ENCODE measurements at regions not wholly inside any gene's neighbourhood (a gene's known extent, or its start where the extent isn't known, plus 50 kb on each side); places are given as distances from the start of the nearest gene placed in this dataset.

DNA sequence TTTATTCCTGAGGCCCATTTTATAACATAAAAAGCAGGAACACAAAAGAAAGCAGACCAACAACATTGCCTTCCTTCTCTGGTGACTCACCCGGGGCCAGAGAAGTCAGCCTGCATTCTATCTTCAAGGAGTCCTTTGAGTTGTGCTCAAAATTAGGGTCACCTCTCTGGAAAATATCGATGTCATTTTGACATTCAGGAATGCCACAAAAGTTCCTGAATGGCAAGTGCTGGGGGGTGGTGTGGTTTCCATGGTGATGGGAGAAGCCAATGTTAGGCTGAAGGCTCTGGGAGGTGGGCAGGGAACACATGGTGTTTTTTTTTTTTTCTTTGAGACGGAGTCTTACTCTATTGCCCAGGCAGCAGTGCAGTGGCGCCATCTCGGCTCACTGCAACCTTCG, 159.6 kb downstream of the HAPSTR1 start:
- Histone ChIP-seq H3K27me3 (ENCODE audit: control insufficient read depth in 4 of 4, insufficient read depth in 4 of 4, low read length in 3 of 4) (no peaks in the 10 kb centered on the region), H3K27ac (ENCODE audit: low read depth in 1 of 2, low read length in 2 of 2) (no peak overlapping the region), H3K9ac (ENCODE audit: low read depth in 1 of 2, low read length in 2 of 2) (no peak overlapping the region), H3K4me1 (ENCODE audit: control insufficient read depth in 4 of 4, insufficient read depth in 4 of 4, low read length in 3 of 4) (no peaks in the 10 kb centered on the region), H3K4me3 (ENCODE audit: low read depth in 1 of 3, low read length in 3 of 3) (no peak overlapping the region), H3K36me3 (ENCODE audit: control insufficient read depth in 4 of 4, insufficient read depth in 3 of 4, low read depth in 1 of 4, low read length in 3 of 4) (no peaks in the 10 kb centered on the region), H3K9me3 (ENCODE audit: control insufficient read depth in 4 of 4, low read length in 3 of 4) (no peaks in the 10 kb centered on the region)
- DNase-seq (ENCODE audit: low spot score): no peak
- 94% methylated on average over 6 of the region's 6 CpGs for WGBS
- TF ChIP-seq RXRA (IDR thresholded peaks at IDR 0.05) (no peak), JUND (IDR thresholded peaks at IDR 0.05) (no peak), GABPA (IDR thresholded peaks at IDR 0.05 in 1 of 2, conservative IDR thresholded peaks at IDR 0.05 in 1 of 2) (no peak), YY1 (IDR thresholded peaks at IDR 0.05) (no peak), SP1 (IDR thresholded peaks at IDR 0.05) (no peak), RAD21 (IDR thresholded peaks at IDR 0.05) (no peak), FOXA1 (IDR thresholded peaks at IDR 0.05) (no peak), EGR1 (IDR thresholded peaks at IDR 0.05; ENCODE audit: low read depth in 2 of 2) (no peak), HNF4G (IDR thresholded peaks at IDR 0.05) (no peak), FOXA2 (IDR thresholded peaks at IDR 0.05) (no peak)
- TF ChIP-seq, protein P1, sequence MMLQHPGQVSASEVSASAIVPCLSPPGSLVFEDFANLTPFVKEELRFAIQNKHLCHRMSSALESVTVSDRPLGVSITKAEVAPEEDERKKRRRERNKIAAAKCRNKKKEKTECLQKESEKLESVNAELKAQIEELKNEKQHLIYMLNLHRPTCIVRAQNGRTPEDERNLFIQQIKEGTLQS (IDR thresholded peaks at IDR 0.05): no peak
- TF ChIP-seq, protein P2, sequence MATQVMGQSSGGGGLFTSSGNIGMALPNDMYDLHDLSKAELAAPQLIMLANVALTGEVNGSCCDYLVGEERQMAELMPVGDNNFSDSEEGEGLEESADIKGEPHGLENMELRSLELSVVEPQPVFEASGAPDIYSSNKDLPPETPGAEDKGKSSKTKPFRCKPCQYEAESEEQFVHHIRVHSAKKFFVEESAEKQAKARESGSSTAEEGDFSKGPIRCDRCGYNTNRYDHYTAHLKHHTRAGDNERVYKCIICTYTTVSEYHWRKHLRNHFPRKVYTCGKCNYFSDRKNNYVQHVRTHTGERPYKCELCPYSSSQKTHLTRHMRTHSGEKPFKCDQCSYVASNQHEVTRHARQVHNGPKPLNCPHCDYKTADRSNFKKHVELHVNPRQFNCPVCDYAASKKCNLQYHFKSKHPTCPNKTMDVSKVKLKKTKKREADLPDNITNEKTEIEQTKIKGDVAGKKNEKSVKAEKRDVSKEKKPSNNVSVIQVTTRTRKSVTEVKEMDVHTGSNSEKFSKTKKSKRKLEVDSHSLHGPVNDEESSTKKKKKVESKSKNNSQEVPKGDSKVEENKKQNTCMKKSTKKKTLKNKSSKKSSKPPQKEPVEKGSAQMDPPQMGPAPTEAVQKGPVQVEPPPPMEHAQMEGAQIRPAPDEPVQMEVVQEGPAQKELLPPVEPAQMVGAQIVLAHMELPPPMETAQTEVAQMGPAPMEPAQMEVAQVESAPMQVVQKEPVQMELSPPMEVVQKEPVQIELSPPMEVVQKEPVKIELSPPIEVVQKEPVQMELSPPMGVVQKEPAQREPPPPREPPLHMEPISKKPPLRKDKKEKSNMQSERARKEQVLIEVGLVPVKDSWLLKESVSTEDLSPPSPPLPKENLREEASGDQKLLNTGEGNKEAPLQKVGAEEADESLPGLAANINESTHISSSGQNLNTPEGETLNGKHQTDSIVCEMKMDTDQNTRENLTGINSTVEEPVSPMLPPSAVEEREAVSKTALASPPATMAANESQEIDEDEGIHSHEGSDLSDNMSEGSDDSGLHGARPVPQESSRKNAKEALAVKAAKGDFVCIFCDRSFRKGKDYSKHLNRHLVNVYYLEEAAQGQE (IDR thresholded peaks at IDR 0.05): no peak
- TF ChIP-seq, protein P3, sequence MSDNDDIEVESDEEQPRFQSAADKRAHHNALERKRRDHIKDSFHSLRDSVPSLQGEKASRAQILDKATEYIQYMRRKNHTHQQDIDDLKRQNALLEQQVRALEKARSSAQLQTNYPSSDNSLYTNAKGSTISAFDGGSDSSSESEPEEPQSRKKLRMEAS (IDR thresholded peaks at IDR 0.05): no peak
- TF ChIP-seq, protein P4, sequence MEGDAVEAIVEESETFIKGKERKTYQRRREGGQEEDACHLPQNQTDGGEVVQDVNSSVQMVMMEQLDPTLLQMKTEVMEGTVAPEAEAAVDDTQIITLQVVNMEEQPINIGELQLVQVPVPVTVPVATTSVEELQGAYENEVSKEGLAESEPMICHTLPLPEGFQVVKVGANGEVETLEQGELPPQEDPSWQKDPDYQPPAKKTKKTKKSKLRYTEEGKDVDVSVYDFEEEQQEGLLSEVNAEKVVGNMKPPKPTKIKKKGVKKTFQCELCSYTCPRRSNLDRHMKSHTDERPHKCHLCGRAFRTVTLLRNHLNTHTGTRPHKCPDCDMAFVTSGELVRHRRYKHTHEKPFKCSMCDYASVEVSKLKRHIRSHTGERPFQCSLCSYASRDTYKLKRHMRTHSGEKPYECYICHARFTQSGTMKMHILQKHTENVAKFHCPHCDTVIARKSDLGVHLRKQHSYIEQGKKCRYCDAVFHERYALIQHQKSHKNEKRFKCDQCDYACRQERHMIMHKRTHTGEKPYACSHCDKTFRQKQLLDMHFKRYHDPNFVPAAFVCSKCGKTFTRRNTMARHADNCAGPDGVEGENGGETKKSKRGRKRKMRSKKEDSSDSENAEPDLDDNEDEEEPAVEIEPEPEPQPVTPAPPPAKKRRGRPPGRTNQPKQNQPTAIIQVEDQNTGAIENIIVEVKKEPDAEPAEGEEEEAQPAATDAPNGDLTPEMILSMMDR (IDR thresholded peaks at IDR 0.05; ENCODE audit: low read depth, low read length, missing input control): no peak
- TF ChIP-seq, protein P5, sequence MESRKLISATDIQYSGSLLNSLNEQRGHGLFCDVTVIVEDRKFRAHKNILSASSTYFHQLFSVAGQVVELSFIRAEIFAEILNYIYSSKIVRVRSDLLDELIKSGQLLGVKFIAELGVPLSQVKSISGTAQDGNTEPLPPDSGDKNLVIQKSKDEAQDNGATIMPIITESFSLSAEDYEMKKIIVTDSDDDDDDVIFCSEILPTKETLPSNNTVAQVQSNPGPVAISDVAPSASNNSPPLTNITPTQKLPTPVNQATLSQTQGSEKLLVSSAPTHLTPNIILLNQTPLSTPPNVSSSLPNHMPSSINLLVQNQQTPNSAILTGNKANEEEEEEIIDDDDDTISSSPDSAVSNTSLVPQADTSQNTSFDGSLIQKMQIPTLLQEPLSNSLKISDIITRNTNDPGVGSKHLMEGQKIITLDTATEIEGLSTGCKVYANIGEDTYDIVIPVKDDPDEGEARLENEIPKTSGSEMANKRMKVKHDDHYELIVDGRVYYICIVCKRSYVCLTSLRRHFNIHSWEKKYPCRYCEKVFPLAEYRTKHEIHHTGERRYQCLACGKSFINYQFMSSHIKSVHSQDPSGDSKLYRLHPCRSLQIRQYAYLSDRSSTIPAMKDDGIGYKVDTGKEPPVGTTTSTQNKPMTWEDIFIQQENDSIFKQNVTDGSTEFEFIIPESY (IDR thresholded peaks at IDR 0.05): no peak

DNA sequence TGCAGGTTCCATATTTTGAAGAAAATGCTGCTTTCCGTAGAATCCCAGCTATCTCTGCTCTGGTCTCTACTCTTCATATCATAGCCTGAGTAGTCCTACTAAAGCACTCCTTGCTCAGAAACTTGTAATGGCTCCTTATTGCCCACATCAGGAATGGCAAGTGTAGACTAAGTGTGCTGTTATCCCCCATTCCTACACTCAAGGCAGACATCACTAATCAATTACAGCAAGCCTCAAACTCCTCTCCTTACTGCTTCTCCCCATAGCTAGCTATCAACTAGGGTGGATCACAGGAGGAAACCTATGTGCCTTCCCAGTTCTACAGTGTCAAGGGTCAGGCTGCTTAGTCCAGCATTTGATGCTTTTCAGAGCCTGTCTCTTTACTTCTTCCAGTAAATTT, 163.4 kb downstream of the HAPSTR1 start:
- H3K4me3 ChIP-seq (ENCODE audit: low read depth in 1 of 3, low read length in 3 of 3): no peak overlapping the region
- TF ChIP-seq, protein P1 (IDR thresholded peaks at IDR 0.05): no peak
- TF ChIP-seq RXRA (IDR thresholded peaks at IDR 0.05) (no peak), FOXA2 (IDR thresholded peaks at IDR 0.05) (no peak)
- no peaks in the 10 kb centered on the region for H3K9me3 ChIP-seq (ENCODE audit: control insufficient read depth in 4 of 4, low read length in 3 of 4)
- no peaks in the 10 kb centered on the region for H3K36me3 ChIP-seq (ENCODE audit: control insufficient read depth in 4 of 4, insufficient read depth in 3 of 4, low read depth in 1 of 4, low read length in 3 of 4)
- H3K9ac ChIP-seq (ENCODE audit: low read depth in 1 of 2, low read length in 2 of 2): no peak overlapping the region
- peaks cover 0 to 18% (median 13%) of the 10 kb centered on the region in 4 donors for H3K4me1 ChIP-seq (ENCODE audit: control insufficient read depth in 4 of 4, insufficient read depth in 4 of 4, low read length in 3 of 4)
- H3K27me3 ChIP-seq (ENCODE audit: control insufficient read depth in 4 of 4, insufficient read depth in 4 of 4, low read length in 3 of 4): no peaks in the 10 kb centered on the region
- H3K27ac ChIP-seq (ENCODE audit: low read depth in 1 of 2, low read length in 2 of 2): no peak overlapping the region
- DNase-seq (ENCODE audit: low spot score): no peak
- 49% methylated on average over 1 of the region's 1 CpG for WGBS

Data from liver (tissue), 8 donors.